GM23338 (cell line): ENCODE measurements at regions not wholly inside any gene's neighbourhood (a gene's known extent, or its start where the extent isn't known, plus 50 kb on each side); places are given as distances from the start of the nearest gene placed in this dataset.

Source experiments
- ATAC-seq: fragments of 200-7000 bp; cut with Tn5 transposase; 3 replicates; pipeline ENCODE4 v1.9.1; 2020
- DNase-seq: peaks from one replicate; pipeline ENCODE4 v3.0.0-alpha.2; 2015; ENCODE audit warnings: low spot score
- H2AFZ ChIP-seq: fragments of 200-600 bp; sonication (generic); 2 replicates; pipeline ENCODE4 v1.8.0; 2016; ENCODE audit warnings: antibody characterized with exemption, mild to moderate bottlenecking, moderate library complexity
- H3F3A ChIP-seq: fragments of 200-600 bp; sonication (generic); replicated peaks from 2 replicates; pipeline ENCODE4 v1.8.0; 2017; ENCODE audit warnings: antibody characterized with exemption, mixed run types, low read depth
- H3K27ac ChIP-seq: fragments of 200-600 bp; sonication (generic); 2 replicates; pipeline ENCODE4 v1.6.1; 2016; ENCODE audit warnings: low read depth
- H3K27me3 ChIP-seq: fragments of 200-600 bp; sonication (generic); 2 replicates; pipeline ENCODE4 v1.8.0; 2016; ENCODE audit warnings: mild to moderate bottlenecking, mixed run types, moderate library complexity; ENCODE audit not compliant: insufficient read depth
- H3K36me3 ChIP-seq: fragments of 200-600 bp; sonication (generic); 2 replicates; pipeline ENCODE4 v1.8.0; 2016; ENCODE audit warnings: mild to moderate bottlenecking; ENCODE audit not compliant: insufficient read depth
- H3K4me1 ChIP-seq: fragments of 200-600 bp; sonication (generic); 2 replicates; pipeline ENCODE4 v1.8.0; 2016; ENCODE audit warnings: mild to moderate bottlenecking, moderate library complexity; ENCODE audit not compliant: insufficient read depth
- H3K4me2 ChIP-seq: fragments of 200-600 bp; sonication (generic); 2 replicates; pipeline ENCODE4 v1.7.1; 2017; ENCODE audit warnings: mixed run types
- H3K4me3 ChIP-seq: fragments of 200-600 bp; sonication (generic); 2 replicates; pipeline ENCODE4 v1.6.1; 2016; ENCODE audit warnings: mixed run types
- H3K79me2 ChIP-seq: fragments of 200-600 bp; sonication (generic); replicated peaks from 2 replicates; pipeline ENCODE4 v1.8.0; 2017; ENCODE audit warnings: mild to moderate bottlenecking; ENCODE audit not compliant: insufficient read depth
- H3K9me2 ChIP-seq: fragments of 200-600 bp; sonication (generic); 2 replicates; pipeline ENCODE4 v1.8.0; 2017; ENCODE audit not compliant: insufficient read depth
- H4K20me1 ChIP-seq: fragments of 200-600 bp; sonication (generic); replicated peaks from 2 replicates; pipeline ENCODE4 v1.8.0; 2017; ENCODE audit warnings: mild to moderate bottlenecking; ENCODE audit not compliant: insufficient read depth
- H3K27ac Mint-ChIP-seq: 2 replicates; pipeline ENCODE4 v1.8.0; 2020; ENCODE audit warnings: inconsistent platforms, mild to moderate bottlenecking, moderate library complexity, mixed read lengths
- H3K27me3 Mint-ChIP-seq: 3 replicates; pipeline ENCODE4 v1.8.0; 2022; ENCODE audit warnings: low read depth, mild to moderate bottlenecking, moderate library complexity, mixed read lengths, inconsistent platforms; ENCODE audit not compliant: insufficient read depth, poor library complexity
- H3K36me3 Mint-ChIP-seq: 3 replicates; pipeline ENCODE4 v1.8.0; 2021; ENCODE audit warnings: low read depth, mild to moderate bottlenecking, inconsistent platforms, moderate library complexity, mixed read lengths
- H3K4me1 Mint-ChIP-seq: 3 replicates; pipeline ENCODE4 v1.8.0; 2020; ENCODE audit warnings: mild to moderate bottlenecking, inconsistent platforms, mixed read lengths
- H3K4me3 Mint-ChIP-seq: 3 replicates; pipeline ENCODE4 v1.8.0; 2021; ENCODE audit warnings: moderate library complexity, mild to moderate bottlenecking, inconsistent platforms, mixed read lengths
- H3K9me3 Mint-ChIP-seq: 3 replicates; pipeline ENCODE4 v1.8.0; 2020; ENCODE audit warnings: moderate library complexity, mild to moderate bottlenecking, inconsistent platforms, mixed read lengths
- EZH2phosphoT487 ChIP-seq: fragments of 200-600 bp; sonication (generic); IDR thresholded peaks from one replicate; pipeline ENCODE4 v1.8.1; 2018; ENCODE audit warnings: antibody characterized with exemption; ENCODE audit not compliant: unreplicated experiment
- JUNB ChIP-seq: IDR thresholded peaks from one replicate; pipeline ENCODE4 v1.6.1; 2016; ENCODE audit warnings: antibody characterized with exemption; ENCODE audit not compliant: unreplicated experiment
- NANOG ChIP-seq: IDR thresholded peaks from 2 replicates; pipeline ENCODE4 v1.6.1; 2016; ENCODE audit warnings: antibody characterized with exemption, borderline replicate concordance
- REST ChIP-seq: IDR thresholded peaks from one replicate; pipeline ENCODE4 v1.6.1; 2018; ENCODE audit warnings: antibody characterized with exemption; ENCODE audit not compliant: unreplicated experiment
- STAT1 ChIP-seq: IDR thresholded peaks from one replicate; pipeline ENCODE4 v1.6.1; 2016; ENCODE audit warnings: antibody characterized with exemption; ENCODE audit not compliant: unreplicated experiment
- ZNF462 ChIP-seq: fragments of 250-450 bp; sonication (Bioruptor Pico); IDR thresholded peaks from 2 replicates; pipeline ENCODE4 v1.5.0; 2020; ENCODE audit warnings: mild to moderate bottlenecking, moderate library complexity

- Histone ChIP-seq H3K9me2 (no peaks in the 10 kb centered on the region), H3K4me3 (peak overlapping the region; percentile 40; the same call in 1 of the 2 replicates), H3K79me2 (no peaks in the 10 kb centered on the region), H3K4me2 (peak overlapping the region; percentile 76), H2AFZ (peak overlapping the region; percentile 25), H4K20me1 (no peaks in the 10 kb centered on the region), H3K36me3 (no peaks in the 10 kb centered on the region), H3F3A (0 out of 2 replicates have a peak, but pooled peaks cover 5% of the 10 kb centered on the region), H3K4me1 (peaks cover 45% of the 10 kb centered on the region), H3K27ac (peak overlapping the region; percentile 64), H3K27me3 (no peaks in the 10 kb centered on the region)
- DNase-seq (peak; percentile 61), ATAC-seq (peak; percentile 67)
- Mint-ChIP-seq H3K36me3 (no peaks in the 10 kb centered on the region), H3K27ac (peak overlapping the region; percentile 97), H3K9me3 (no peaks in the 10 kb centered on the region), H3K4me3 (peak overlapping the region; percentile 64), H3K4me1 (peaks cover 71% of the 10 kb centered on the region), H3K27me3 (peaks cover 14% of the 10 kb centered on the region)
- no peak for TF ChIP-seq EZH2phosphoT487
- TF ChIP-seq STAT1, result no peak
- no peak for TF ChIP-seq JUNB
- TF ChIP-seq ZNF462 (CRISPR knock-in tag), result no peak
- no peak for TF ChIP-seq REST
- no peak for TF ChIP-seq NANOG
These were observed 84.5 kb upstream of the MAML3 start for GRCh38 chr4:140238351-140239056.
